ENCODE measurements at regions not wholly inside any gene's neighbourhood (a gene's known extent, or its start where the extent isn't known, plus 50 kb on each side); places are given as distances from the start of the nearest gene placed in this dataset.

DNA sequence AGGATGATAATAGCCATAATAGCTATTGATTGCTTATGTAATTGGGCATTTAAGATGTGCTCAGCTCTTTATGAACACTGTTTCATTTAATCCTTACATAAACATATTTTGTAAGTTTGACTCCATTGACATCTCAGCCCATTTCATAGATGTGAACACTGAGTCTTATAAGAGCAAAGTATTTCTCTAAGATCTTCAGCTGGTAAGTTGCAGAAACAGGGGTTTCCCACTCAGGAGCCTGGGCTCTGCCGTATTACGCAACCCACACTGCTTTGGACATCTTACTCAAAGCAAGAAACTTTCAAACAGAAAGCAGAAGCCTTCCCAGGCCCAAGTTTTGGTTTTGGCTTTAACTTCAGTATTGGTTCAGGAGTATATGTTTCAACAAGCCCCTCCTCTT lies 705.1 kb downstream of the MED13L start:
- H3K27ac ChIP-seq (ENCODE audit: low read depth in 1 of 2, low read length in 1 of 2), result no peak overlapping the region
- no peak overlapping the region for H3K4me3 ChIP-seq
- 88 to 94% methylated on average over 2 of the region's 2 CpGs for WGBS, 2 donors
- DNase-seq (peak in 1 of 3 donors; percentile 43), ATAC-seq (ENCODE audit: insufficient read depth, low FRiP score) (no peak)
- no peaks in the 10 kb centered on the region for H3K36me3 ChIP-seq (ENCODE audit: control insufficient read depth in 4 of 4, insufficient read depth in 4 of 4, low read length in 4 of 4)
- peaks cover 0 to 3% (median 1%) of the 10 kb centered on the region in 4 donors for H3K9me3 ChIP-seq (ENCODE audit: control insufficient read depth in 4 of 4, insufficient read depth in 3 of 4, low read length in 3 of 4)
- H3K27me3 ChIP-seq (ENCODE audit: control insufficient read depth in 3 of 3, insufficient read depth in 3 of 3, low read length in 2 of 3), result no peaks in the 10 kb centered on the region
- no peak for TF ChIP-seq CTCF (IDR thresholded peaks at IDR 0.05; ENCODE audit: control extremely low read depth, extremely low read depth)
- no peaks in the 10 kb centered on the region for H3K4me1 ChIP-seq (ENCODE audit: control insufficient read depth in 5 of 5, insufficient read depth in 5 of 5, low read length in 5 of 5)
- no peak overlapping the region for H3K9ac ChIP-seq (ENCODE audit: insufficient read depth in 1 of 2, low read length in 2 of 2)

DNA sequence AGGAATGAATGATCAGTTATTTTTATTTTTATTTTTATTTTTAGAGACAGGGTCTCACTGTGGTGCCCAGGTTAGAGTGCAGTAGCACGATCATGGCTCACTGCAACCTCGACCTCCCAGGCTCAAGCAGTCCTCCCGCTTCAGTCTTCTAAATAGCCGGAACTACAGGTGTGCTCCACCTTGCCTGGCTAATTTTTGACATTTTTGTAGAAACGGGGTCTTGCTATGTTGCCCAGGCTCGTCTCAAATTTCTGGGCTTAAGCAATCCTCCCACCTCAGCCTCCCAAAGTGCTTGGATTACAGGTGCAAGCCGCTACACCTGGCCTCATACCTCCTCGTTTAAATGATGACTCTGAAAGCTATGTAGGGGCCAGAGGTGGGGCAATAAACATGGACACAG lies 706.0 kb downstream of the MED13L start:
- Histone ChIP-seq H3K9me3 (ENCODE audit: control insufficient read depth in 4 of 4, insufficient read depth in 3 of 4, low read length in 3 of 4) (peaks cover 0 to 3% (median 1%) of the 10 kb centered on the region in 4 donors), H3K4me3 (no peak overlapping the region), H3K27ac (ENCODE audit: low read depth in 1 of 2, low read length in 1 of 2) (no peak overlapping the region), H3K4me1 (ENCODE audit: control insufficient read depth in 5 of 5, insufficient read depth in 5 of 5, low read length in 5 of 5) (no peaks in the 10 kb centered on the region), H3K36me3 (ENCODE audit: control insufficient read depth in 4 of 4, insufficient read depth in 4 of 4, low read length in 4 of 4) (no peaks in the 10 kb centered on the region), H3K9ac (ENCODE audit: insufficient read depth in 1 of 2, low read length in 2 of 2) (no peak overlapping the region), H3K27me3 (ENCODE audit: control insufficient read depth in 3 of 3, insufficient read depth in 3 of 3, low read length in 2 of 3) (no peaks in the 10 kb centered on the region)
- no peak for TF ChIP-seq CTCF (IDR thresholded peaks at IDR 0.05; ENCODE audit: control extremely low read depth, extremely low read depth)
- WGBS, 2 donors, result 93 to 95% methylated on average over 8 of the region's 8 CpGs
- no peak for DNase-seq
- no peak for ATAC-seq (ENCODE audit: insufficient read depth, low FRiP score)

DNA sequence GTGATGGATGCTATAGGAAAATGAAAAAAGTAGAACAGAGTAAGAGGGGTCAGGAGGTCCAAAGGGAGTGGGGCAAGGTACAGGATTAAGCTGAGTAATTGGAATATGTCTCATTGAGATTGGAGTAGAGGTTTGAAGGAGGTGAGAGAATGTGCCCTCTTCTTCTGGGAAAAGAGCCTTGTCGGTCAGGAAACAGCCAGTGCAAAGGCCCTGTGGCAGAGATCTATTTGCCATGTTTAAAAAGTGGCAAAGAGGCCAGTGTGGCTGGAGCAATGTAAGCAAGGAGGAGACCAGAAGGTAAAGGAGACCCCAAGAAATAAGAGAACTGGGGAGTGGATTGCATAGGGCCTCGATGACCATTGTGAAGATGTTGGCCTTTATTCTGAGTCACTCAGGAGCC lies 706.5 kb downstream of the MED13L start:
- H3K27ac ChIP-seq (ENCODE audit: low read depth in 1 of 2, low read length in 1 of 2), result no peak overlapping the region
- no peak overlapping the region for H3K4me3 ChIP-seq
- no peak overlapping the region for H3K9ac ChIP-seq (ENCODE audit: insufficient read depth in 1 of 2, low read length in 2 of 2)
- H3K36me3 ChIP-seq (ENCODE audit: control insufficient read depth in 4 of 4, insufficient read depth in 4 of 4, low read length in 4 of 4), result no peaks in the 10 kb centered on the region
- peaks cover 0 to 3% (median 1%) of the 10 kb centered on the region in 4 donors for H3K9me3 ChIP-seq (ENCODE audit: control insufficient read depth in 4 of 4, insufficient read depth in 3 of 4, low read length in 3 of 4)
- DNase-seq, result no peak
- WGBS, 2 donors, result 87 to 95% methylated on average over 2 of the region's 2 CpGs
- no peaks in the 10 kb centered on the region for H3K4me1 ChIP-seq (ENCODE audit: control insufficient read depth in 5 of 5, insufficient read depth in 5 of 5, low read length in 5 of 5)
- H3K27me3 ChIP-seq (ENCODE audit: control insufficient read depth in 3 of 3, insufficient read depth in 3 of 3, low read length in 2 of 3), result no peaks in the 10 kb centered on the region
- no peak for ATAC-seq (ENCODE audit: insufficient read depth, low FRiP score)
- no peak for TF ChIP-seq CTCF (IDR thresholded peaks at IDR 0.05; ENCODE audit: control extremely low read depth, extremely low read depth)

DNA sequence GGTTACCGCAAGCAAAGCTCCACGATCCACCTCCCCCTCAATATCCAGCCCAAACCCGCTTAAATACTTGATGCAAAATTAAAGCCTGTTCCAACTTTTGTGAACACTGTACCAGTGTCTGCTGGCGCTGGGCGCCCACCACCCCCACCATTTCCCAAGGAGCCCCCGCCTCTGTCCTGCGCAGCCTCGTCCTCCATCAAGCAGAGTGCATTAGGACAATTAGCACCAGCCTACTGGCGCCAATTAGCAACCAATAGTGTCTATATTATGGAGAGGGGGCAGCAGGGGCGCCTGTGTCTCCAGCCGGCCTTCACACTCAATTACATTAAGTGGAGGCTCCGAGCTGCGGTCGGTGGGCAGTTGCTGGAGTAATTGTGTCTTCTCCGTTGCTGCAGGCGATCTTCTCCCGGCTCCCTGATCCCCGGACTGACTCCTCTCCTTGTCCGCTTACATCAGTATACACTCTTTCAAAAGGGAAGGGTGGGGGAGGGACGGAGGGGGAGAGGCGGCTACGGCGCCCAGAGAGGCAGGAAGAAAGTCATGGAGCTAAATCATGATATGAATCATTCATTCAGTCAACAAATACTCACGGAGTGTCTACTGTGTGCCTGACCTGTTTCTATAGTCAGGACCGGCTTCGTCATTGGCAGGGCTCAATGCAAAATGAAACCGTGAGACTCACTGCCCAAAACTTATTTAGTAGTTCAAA lies 707.3 kb downstream of the MED13L start:
- no peaks in the 10 kb centered on the region for H3K4me1 ChIP-seq (ENCODE audit: control insufficient read depth in 5 of 5, insufficient read depth in 5 of 5, low read length in 5 of 5)
- TF ChIP-seq CTCF (IDR thresholded peaks at IDR 0.05; ENCODE audit: control extremely low read depth, extremely low read depth), result no peak

More for the DNA sequence above, 707.3 kb downstream of the MED13L start:
- ATAC-seq (ENCODE audit: insufficient read depth, low FRiP score) (no peak), DNase-seq (peak in 1 of 3 donors; percentile 46)
- Histone ChIP-seq H3K36me3 (ENCODE audit: control insufficient read depth in 4 of 4, insufficient read depth in 4 of 4, low read length in 4 of 4) (no peaks in the 10 kb centered on the region), H3K27me3 (ENCODE audit: control insufficient read depth in 3 of 3, insufficient read depth in 3 of 3, low read length in 2 of 3) (no peaks in the 10 kb centered on the region), H3K27ac (ENCODE audit: low read depth in 1 of 2, low read length in 1 of 2) (no peak overlapping the region), H3K9me3 (ENCODE audit: control insufficient read depth in 4 of 4, insufficient read depth in 3 of 4, low read length in 3 of 4) (peaks cover 0 to 3% (median 1%) of the 10 kb centered on the region in 4 donors), H3K4me3 (no peak overlapping the region), H3K9ac (ENCODE audit: insufficient read depth in 1 of 2, low read length in 2 of 2) (peak overlapping the region in 1 of 2 donors; percentile 44)
- 83 to 87% methylated on average over 27 of the region's 27 CpGs for WGBS, 2 donors
